ENCODE measurements at regions not wholly inside any gene's neighbourhood (a gene's known extent, or its start where the extent isn't known, plus 50 kb on each side); places are given as distances from the start of the nearest gene placed in this dataset.

GRCh38 chr7:115233809-115234208 is 311.9 kb downstream of the MDFIC start:
- Histone ChIP-seq H3K79me2 (ENCODE audit: control insufficient read depth, insufficient read depth, low read length) (no peaks in the 10 kb centered on the region), H4K20me1 (ENCODE audit: control insufficient read depth, insufficient read depth, low read length, poor library complexity, severe bottlenecking) (no peaks in the 10 kb centered on the region), H2AFZ (ENCODE audit: insufficient read depth, low read depth, low read length, poor library complexity, severe bottlenecking) (no peak overlapping the region), H3K9ac (ENCODE audit: low read length) (no peak overlapping the region), H3K27ac (ENCODE audit: low read length in 2 of 2) (no peak overlapping the region), H3K4me1 (ENCODE audit: control insufficient read depth in 2 of 2, insufficient read depth in 2 of 2, low read length in 2 of 2) (no peaks in the 10 kb centered on the region), H3K9me3 (ENCODE audit: control extremely low read depth in 1 of 3, control insufficient read depth in 2 of 3, insufficient read depth in 1 of 3, low read length in 2 of 3) (peaks cover 0 to 2% (median 0%) of the 10 kb centered on the region in 3 donors), H3K4me3 (ENCODE audit: control extremely low read depth in 1 of 5, extremely low read depth in 1 of 5, insufficient read depth in 1 of 5, low read depth in 2 of 5, low read length in 4 of 5) (no peak overlapping the region), H3K27me3 (replicated peaks in 1 of 4; ENCODE audit: control extremely low read depth in 1 of 4, control insufficient read depth in 3 of 4, insufficient read depth in 4 of 4, low read length in 3 of 4) (no peaks in the 10 kb centered on the region), H3K4me2 (replicated peaks; ENCODE audit: low read depth, low read length, poor library complexity, severe bottlenecking) (no peak overlapping the region), H3K36me3 (replicated peaks in 1 of 2; ENCODE audit: control extremely low read depth in 1 of 2, control insufficient read depth in 1 of 2, extremely low read depth in 1 of 2, insufficient read depth in 2 of 2, low read length in 1 of 2) (no peaks in the 10 kb centered on the region)
- no peaks in the 10 kb centered on the region for H3K4me1 Mint-ChIP-seq
- ATAC-seq (ENCODE audit: low read depth): no peak
- DNase-seq: no peak
- CTCF ChIA-PET: no interaction called here
- intact Hi-C loops (cut with micrococcal nuclease): no loop called here
- no peak overlapping the region for H3K4me3 Mint-ChIP-seq
- WGBS (ENCODE audit: insufficient coverage): no CpG with 5 or more reads among the region's 3 CpGs
- H3K27ac Mint-ChIP-seq: no peak overlapping the region
- TF ChIP-seq CTCF (IDR thresholded peaks at IDR 0.05) (no peak), EZH2 (IDR thresholded peaks at IDR 0.05; ENCODE audit: borderline replicate concordance, insufficient read depth, low read depth, low read length, poor library complexity, severe bottlenecking) (no peak)
- H3K9me3 Mint-ChIP-seq (ENCODE audit: insufficient read depth): no peaks in the 10 kb centered on the region
- peaks cover 8% of the 10 kb centered on the region for H3K27me3 Mint-ChIP-seq
- POLR2A ChIA-PET: no interaction called here

GRCh38 chr7:115232041-115232440 is 310.1 kb downstream of the MDFIC start:
- ATAC-seq (ENCODE audit: low read depth): no peak
- ChIA-PET CTCF (no interaction called here), POLR2A (no interaction called here)
- no peaks in the 10 kb centered on the region for H3K36me3 ChIP-seq (replicated peaks in 1 of 2; ENCODE audit: control extremely low read depth in 1 of 2, control insufficient read depth in 1 of 2, extremely low read depth in 1 of 2, insufficient read depth in 2 of 2, low read length in 1 of 2)
- H3K4me1 ChIP-seq (ENCODE audit: control insufficient read depth in 2 of 2, insufficient read depth in 2 of 2, low read length in 2 of 2): no peaks in the 10 kb centered on the region
- no peak overlapping the region for H3K4me3 ChIP-seq (ENCODE audit: control extremely low read depth in 1 of 5, extremely low read depth in 1 of 5, insufficient read depth in 1 of 5, low read depth in 2 of 5, low read length in 4 of 5)
- TF ChIP-seq EZH2 (IDR thresholded peaks at IDR 0.05; ENCODE audit: borderline replicate concordance, insufficient read depth, low read depth, low read length, poor library complexity, severe bottlenecking) (no peak), CTCF (IDR thresholded peaks at IDR 0.05) (no peak)
- no peaks in the 10 kb centered on the region for H3K27me3 ChIP-seq (replicated peaks in 1 of 4; ENCODE audit: control extremely low read depth in 1 of 4, control insufficient read depth in 3 of 4, insufficient read depth in 4 of 4, low read length in 3 of 4)
- H2AFZ ChIP-seq (ENCODE audit: insufficient read depth, low read depth, low read length, poor library complexity, severe bottlenecking): no peak overlapping the region
- Mint-ChIP-seq H3K9me3 (ENCODE audit: insufficient read depth) (no peaks in the 10 kb centered on the region), H3K27ac (no peak overlapping the region), H3K4me1 (no peaks in the 10 kb centered on the region), H3K27me3 (peaks cover 8% of the 10 kb centered on the region), H3K4me3 (no peak overlapping the region)
- H3K9me3 ChIP-seq (ENCODE audit: control extremely low read depth in 1 of 3, control insufficient read depth in 2 of 3, insufficient read depth in 1 of 3, low read length in 2 of 3): peaks cover 0 to 2% (median 0%) of the 10 kb centered on the region in 3 donors
- no CpG with 5 or more reads among the region's 3 CpGs for WGBS (ENCODE audit: insufficient coverage)
- H3K4me2 ChIP-seq (replicated peaks; ENCODE audit: low read depth, low read length, poor library complexity, severe bottlenecking): no peak overlapping the region
- no peak overlapping the region for H3K27ac ChIP-seq (ENCODE audit: low read length in 2 of 2)
- intact Hi-C loops (cut with micrococcal nuclease): no loop called here
- DNase-seq: no peak
- no peaks in the 10 kb centered on the region for H4K20me1 ChIP-seq (ENCODE audit: control insufficient read depth, insufficient read depth, low read length, poor library complexity, severe bottlenecking)
- no peaks in the 10 kb centered on the region for H3K79me2 ChIP-seq (ENCODE audit: control insufficient read depth, insufficient read depth, low read length)
- no peak overlapping the region for H3K9ac ChIP-seq (ENCODE audit: low read length)
